ENCODE measurements at regions not wholly inside any gene's neighbourhood (a gene's known extent, or its start where the extent isn't known, plus 50 kb on each side); places are given as distances from the start of the nearest gene placed in this dataset.
"Not testable (repeated sequence)": the region's sequence is repeated elsewhere in the genome, so short reads cannot be mapped to it uniquely, and the experiment has no call there.

DNA sequence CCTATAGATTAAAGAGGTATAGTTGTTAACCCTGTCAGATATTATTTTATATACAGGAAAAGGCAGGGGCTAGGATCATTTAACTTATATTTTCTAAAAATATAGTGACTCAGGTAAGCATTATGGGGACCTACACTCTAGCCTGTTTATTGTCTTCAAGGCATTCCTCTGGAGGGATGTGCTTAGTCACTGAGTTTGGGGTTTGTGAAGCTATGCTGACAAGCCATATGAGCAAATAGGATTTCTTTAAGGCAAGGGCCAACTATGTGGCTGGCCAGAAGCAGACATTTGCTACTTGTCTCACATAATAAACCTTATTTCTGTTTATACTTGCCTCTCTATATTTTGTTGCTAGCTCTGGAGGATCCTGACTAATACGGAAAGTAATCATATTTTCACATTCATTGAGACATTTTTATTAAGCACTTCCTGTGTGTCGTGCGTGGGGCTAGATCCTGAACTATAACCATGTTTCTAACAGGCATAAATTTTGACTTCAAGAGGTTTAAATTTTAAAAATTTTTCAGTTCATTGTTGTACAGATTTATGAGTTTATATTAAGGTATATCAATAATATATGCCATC is 153.4 kb downstream of the OTOL1 start:
- peaks cover 2% of the 10 kb centered on the region for H3K9me3 Mint-ChIP-seq
- H3K4me1 Mint-ChIP-seq = no peaks in the 10 kb centered on the region
- TF ChIP-seq, protein P1, sequence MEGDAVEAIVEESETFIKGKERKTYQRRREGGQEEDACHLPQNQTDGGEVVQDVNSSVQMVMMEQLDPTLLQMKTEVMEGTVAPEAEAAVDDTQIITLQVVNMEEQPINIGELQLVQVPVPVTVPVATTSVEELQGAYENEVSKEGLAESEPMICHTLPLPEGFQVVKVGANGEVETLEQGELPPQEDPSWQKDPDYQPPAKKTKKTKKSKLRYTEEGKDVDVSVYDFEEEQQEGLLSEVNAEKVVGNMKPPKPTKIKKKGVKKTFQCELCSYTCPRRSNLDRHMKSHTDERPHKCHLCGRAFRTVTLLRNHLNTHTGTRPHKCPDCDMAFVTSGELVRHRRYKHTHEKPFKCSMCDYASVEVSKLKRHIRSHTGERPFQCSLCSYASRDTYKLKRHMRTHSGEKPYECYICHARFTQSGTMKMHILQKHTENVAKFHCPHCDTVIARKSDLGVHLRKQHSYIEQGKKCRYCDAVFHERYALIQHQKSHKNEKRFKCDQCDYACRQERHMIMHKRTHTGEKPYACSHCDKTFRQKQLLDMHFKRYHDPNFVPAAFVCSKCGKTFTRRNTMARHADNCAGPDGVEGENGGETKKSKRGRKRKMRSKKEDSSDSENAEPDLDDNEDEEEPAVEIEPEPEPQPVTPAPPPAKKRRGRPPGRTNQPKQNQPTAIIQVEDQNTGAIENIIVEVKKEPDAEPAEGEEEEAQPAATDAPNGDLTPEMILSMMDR (IDR thresholded peaks at IDR 0.05; ENCODE audit: unreplicated experiment in 3 of 3) = no peak
- H3K4me3 Mint-ChIP-seq = no peak overlapping the region
- no peaks in the 10 kb centered on the region for H3K27me3 Mint-ChIP-seq (ENCODE audit: low read depth)
- H3K27ac Mint-ChIP-seq = no peak overlapping the region
- no peaks in the 10 kb centered on the region for H3K36me3 Mint-ChIP-seq (ENCODE audit: low read depth)

- no peaks in the 10 kb centered on the region for H3K27me3 Mint-ChIP-seq (ENCODE audit: low read depth)
- TF ChIP-seq, protein P1 (IDR thresholded peaks at IDR 0.05; ENCODE audit: unreplicated experiment in 3 of 3) = no peak
- H3K9me3 Mint-ChIP-seq = peaks cover 2% of the 10 kb centered on the region
- H3K36me3 Mint-ChIP-seq (ENCODE audit: low read depth) = no peaks in the 10 kb centered on the region
- no peak overlapping the region for H3K27ac Mint-ChIP-seq
- H3K4me1 Mint-ChIP-seq = no peaks in the 10 kb centered on the region
- H3K4me3 Mint-ChIP-seq = no peak overlapping the region
Measured at GRCh38 chr3:161657786-161658185, 161.2 kb downstream of the OTOL1 start.

- H3K4me3 Mint-ChIP-seq = no peak overlapping the region
- no peak overlapping the region for H3K27ac Mint-ChIP-seq
- TF ChIP-seq, protein P1 (IDR thresholded peaks at IDR 0.05; ENCODE audit: unreplicated experiment in 3 of 3) = no peak
Measured at GRCh38 chr3:161671141-161671540, 174.5 kb downstream of the OTOL1 start.

GRCh38 chr3:161672478-161672877 is 175.9 kb downstream of the OTOL1 start:
- H3K27ac Mint-ChIP-seq = no peak overlapping the region
- no peaks in the 10 kb centered on the region for H3K36me3 Mint-ChIP-seq (ENCODE audit: low read depth)
- no peaks in the 10 kb centered on the region for H3K4me1 Mint-ChIP-seq
- TF ChIP-seq, protein P1 (IDR thresholded peaks at IDR 0.05; ENCODE audit: unreplicated experiment in 3 of 3) = no peak
- H3K27me3 Mint-ChIP-seq (ENCODE audit: low read depth) = no peaks in the 10 kb centered on the region
- H3K4me3 Mint-ChIP-seq = no peak overlapping the region
- peaks cover 9% of the 10 kb centered on the region for H3K9me3 Mint-ChIP-seq

More at GRCh38 chr3:161671141-161671540, 174.5 kb downstream of the OTOL1 start:
- Mint-ChIP-seq H3K4me1 (no peaks in the 10 kb centered on the region), H3K36me3 (ENCODE audit: low read depth) (no peaks in the 10 kb centered on the region), H3K9me3 (peaks cover 9% of the 10 kb centered on the region), H3K27me3 (ENCODE audit: low read depth) (no peaks in the 10 kb centered on the region)

DNA sequence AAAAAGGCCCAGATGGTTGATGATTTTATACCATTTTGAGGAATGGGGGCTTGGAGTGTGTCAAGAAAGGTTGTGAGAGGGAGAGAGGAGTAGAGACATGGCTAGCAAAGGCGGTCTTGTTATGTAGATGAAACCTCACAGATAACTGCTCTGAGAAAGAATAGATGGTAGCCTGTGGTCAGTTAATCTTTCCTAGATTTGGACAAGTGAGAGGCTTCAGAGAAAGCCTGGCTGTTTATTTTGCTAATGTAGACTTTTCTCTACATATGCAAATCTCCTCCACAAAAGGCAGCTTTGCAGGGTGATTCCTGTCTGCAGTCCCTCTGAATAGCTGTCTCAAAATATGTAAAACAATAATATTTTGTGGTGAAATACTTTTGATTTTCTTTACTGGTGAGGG is 177.3 kb downstream of the OTOL1 start:
- no peaks in the 10 kb centered on the region for H3K4me1 Mint-ChIP-seq
- H3K27ac Mint-ChIP-seq = no peak overlapping the region
- TF ChIP-seq, protein P1 (IDR thresholded peaks at IDR 0.05; ENCODE audit: unreplicated experiment in 3 of 3) = no peak
- H3K9me3 Mint-ChIP-seq = peaks cover 9% of the 10 kb centered on the region
- no peak overlapping the region for H3K4me3 Mint-ChIP-seq
- H3K27me3 Mint-ChIP-seq (ENCODE audit: low read depth) = no peaks in the 10 kb centered on the region
- H3K36me3 Mint-ChIP-seq (ENCODE audit: low read depth) = no peaks in the 10 kb centered on the region

DNA sequence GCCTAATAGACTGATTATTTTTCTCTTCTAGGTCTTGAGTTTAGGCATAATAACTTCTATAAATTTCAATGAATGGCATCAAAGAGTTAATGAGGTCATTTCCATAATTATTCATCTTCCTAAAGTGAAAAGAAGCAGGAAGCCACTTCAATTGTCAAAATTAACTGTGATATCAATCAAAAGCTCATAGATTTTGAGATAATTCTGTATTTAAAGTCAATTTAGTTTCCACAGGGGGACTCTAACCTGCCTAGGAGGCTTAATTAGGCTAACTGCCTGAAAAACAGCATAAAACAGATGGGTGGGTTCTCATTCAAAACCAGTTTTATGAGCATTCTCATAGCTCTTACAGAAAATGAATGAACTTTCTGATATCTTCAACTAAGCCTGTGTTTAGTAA is 177.8 kb downstream of the OTOL1 start:
- TF ChIP-seq, protein P1 (IDR thresholded peaks at IDR 0.05; ENCODE audit: unreplicated experiment in 3 of 3) = no peak
- peaks cover 9% of the 10 kb centered on the region for H3K9me3 Mint-ChIP-seq

GRCh38 chr3:161681831-161682230 is 185.2 kb downstream of the OTOL1 start:
- H3K4me1 Mint-ChIP-seq, H3K9me3 Mint-ChIP-seq, H3K27ac Mint-ChIP-seq: not testable (repeated sequence)

More for the DNA sequence above, 177.8 kb downstream of the OTOL1 start:
- Mint-ChIP-seq H3K27me3 (ENCODE audit: low read depth) (no peaks in the 10 kb centered on the region), H3K36me3 (ENCODE audit: low read depth) (no peaks in the 10 kb centered on the region), H3K27ac (no peak overlapping the region), H3K4me3 (no peak overlapping the region), H3K4me1 (no peaks in the 10 kb centered on the region)

More at GRCh38 chr3:161681831-161682230, 185.2 kb downstream of the OTOL1 start:
- H3K4me3 Mint-ChIP-seq; H3K27me3 Mint-ChIP-seq (ENCODE audit: low read depth); H3K36me3 Mint-ChIP-seq (ENCODE audit: low read depth): not testable (repeated sequence)

All from nephron (organoid).